VCaP (cell line): ENCODE measurements at regions not wholly inside any gene's neighbourhood (a gene's known extent, or its start where the extent isn't known, plus 50 kb on each side); places are given as distances from the start of the nearest gene placed in this dataset.

Experiments used
- H3K27ac ChIP-seq: fragments of 450-650 bp; 2 replicates; pipeline ENCODE4 v1.5.1; 2017
- TF ChIP-seq, protein P1 (sequence below): fragments of 450-650 bp; conservative IDR thresholded peaks from 2 replicates; pipeline ENCODE4 v1.5.1; 2017; ENCODE audit warnings: mild to moderate bottlenecking, moderate library complexity

DNA sequence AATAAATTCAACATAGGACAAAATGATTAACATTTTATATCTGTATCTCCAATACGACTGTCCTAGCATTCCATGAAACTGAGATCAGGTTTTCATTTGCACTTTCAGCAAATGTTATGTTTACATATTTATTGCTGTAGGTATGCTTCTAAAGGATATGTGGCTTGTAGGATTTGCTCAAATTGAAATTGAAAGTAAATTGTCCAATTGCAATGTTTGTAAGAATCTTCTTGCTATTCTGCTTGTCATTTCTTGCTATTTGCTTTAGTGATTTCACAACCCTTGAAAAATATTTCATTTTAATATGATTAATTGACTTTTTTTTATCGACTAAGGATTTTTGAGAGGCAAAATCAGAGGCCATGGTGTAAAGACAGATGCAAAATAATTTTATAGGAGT is 904.2 kb upstream of the RAG2 start:
- TF ChIP-seq, protein P1, sequence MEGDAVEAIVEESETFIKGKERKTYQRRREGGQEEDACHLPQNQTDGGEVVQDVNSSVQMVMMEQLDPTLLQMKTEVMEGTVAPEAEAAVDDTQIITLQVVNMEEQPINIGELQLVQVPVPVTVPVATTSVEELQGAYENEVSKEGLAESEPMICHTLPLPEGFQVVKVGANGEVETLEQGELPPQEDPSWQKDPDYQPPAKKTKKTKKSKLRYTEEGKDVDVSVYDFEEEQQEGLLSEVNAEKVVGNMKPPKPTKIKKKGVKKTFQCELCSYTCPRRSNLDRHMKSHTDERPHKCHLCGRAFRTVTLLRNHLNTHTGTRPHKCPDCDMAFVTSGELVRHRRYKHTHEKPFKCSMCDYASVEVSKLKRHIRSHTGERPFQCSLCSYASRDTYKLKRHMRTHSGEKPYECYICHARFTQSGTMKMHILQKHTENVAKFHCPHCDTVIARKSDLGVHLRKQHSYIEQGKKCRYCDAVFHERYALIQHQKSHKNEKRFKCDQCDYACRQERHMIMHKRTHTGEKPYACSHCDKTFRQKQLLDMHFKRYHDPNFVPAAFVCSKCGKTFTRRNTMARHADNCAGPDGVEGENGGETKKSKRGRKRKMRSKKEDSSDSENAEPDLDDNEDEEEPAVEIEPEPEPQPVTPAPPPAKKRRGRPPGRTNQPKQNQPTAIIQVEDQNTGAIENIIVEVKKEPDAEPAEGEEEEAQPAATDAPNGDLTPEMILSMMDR, result no peak
- no peak overlapping the region for H3K27ac ChIP-seq

DNA sequence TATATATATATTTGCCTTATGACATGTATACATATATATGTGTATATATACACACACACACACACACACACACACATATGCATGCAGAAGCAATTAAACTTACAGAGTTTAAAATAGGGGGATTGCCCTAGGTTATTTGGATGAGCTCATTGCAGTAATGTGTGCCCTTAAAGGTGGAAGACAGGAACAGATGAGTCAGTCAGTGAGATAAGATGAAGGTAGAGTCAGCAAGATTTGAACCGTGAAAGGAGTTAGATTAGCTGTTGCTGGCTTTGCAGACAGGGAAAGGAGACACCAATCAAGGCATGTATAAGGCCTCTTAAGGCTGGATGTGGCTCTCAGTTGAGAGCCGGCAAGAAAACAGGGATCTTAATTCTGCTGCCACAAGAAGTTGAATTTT is 902.4 kb upstream of the RAG2 start:
- TF ChIP-seq, protein P1, result no peak
- no peak overlapping the region for H3K27ac ChIP-seq

DNA sequence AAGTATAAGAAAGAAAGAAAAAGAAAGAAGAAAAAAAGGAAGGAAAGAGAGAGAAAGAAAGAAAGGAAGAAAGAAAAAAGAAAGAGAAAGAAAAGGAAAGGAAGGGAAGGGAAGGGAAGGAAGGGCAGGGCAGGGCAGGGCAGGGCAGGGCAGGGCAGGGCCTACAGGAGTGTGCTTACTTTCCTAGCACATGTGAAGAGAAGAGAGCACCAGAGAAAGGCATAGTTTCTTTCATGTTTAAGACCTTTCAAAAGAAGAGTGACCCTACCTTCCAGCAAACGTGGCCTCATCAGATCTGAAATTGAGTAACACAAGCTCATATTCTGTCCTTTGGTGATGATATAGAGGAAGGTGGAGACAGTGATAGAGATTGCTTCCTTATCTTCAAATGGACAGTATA is 899.3 kb upstream of the RAG2 start:
- no peak overlapping the region for H3K27ac ChIP-seq
- TF ChIP-seq, protein P1, result no peak

DNA sequence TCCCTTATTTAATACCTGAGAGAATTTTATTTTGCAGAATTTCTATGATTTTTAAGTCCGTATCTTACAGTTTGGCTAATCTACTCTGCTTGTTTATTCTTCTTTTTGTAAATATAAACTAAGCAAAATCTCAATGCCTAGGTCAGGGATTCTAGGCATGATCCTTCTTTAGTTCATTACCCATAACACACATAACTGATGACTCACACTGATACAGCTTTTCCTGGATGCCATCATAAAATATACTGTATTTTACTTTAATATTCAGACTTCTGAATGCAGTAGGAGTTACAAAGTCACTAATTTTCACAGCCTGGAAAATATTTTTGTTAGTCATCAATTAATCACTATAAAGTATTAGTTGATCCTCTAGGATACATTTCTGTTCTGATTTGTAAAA is 898.2 kb upstream of the RAG2 start:
- TF ChIP-seq, protein P1, result no peak

DNA sequence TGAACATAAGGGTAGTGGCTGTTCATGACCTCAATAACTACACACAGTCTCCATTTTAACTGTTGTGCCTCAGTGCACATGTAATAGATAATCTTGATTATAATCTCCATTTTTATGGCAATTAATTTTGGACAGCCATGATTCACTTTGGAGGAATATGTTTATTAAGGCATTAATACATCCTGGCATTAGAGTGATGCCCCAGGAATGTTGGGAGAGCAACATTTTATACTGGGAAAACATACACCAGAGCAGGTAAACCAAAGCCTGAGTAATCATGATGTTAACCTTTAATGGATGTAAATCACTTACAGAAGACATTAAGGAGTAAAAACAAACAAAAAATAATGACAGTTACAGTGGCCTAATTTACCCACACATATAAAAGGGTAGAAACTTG is 886.3 kb upstream of the RAG2 start:
- H3K27ac ChIP-seq, result no peak overlapping the region
- TF ChIP-seq, protein P1, result no peak

More for the DNA sequence above, 898.2 kb upstream of the RAG2 start:
- no peak overlapping the region for H3K27ac ChIP-seq

DNA sequence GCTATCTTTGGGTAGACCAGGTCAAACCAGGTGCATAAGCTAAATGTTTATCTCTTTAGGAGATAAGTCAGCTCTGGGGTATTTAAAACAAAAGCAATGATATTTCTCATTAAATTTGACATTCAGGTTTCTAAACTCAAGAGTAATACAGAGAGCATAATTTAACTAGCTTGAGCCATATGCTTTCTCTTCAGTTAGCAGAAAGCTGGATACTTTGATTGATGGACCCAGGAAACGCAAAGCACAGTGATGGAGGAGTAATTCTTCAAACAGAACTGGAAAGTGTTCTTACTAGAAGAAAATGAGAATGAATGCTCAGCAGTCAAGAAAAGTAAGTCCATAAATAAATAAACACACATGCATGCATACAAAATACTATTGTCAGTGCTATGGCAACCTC is 885.7 kb upstream of the RAG2 start:
- TF ChIP-seq, protein P1, result no peak
- H3K27ac ChIP-seq, result no peak overlapping the region

DNA sequence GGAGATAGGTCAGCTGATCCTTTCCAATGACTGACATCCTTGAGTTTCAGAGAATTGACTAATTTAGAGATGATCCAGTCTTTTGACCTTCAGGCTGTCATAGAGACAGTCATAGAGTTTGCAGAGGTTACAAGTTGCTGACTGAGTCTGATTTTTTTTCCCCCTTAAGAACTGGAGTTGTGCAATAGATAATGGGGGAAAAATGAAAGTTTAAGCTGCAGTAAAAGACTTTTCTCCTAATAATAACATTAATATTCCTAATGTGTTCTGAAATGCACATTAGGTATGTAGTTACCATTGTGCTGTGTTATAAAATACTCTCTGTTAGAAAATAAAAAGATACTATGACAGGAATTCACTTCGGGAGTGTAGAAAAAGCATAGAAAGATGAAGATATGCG is 876.9 kb upstream of the RAG2 start:
- H3K27ac ChIP-seq, result no peak overlapping the region
- TF ChIP-seq, protein P1, result no peak

DNA sequence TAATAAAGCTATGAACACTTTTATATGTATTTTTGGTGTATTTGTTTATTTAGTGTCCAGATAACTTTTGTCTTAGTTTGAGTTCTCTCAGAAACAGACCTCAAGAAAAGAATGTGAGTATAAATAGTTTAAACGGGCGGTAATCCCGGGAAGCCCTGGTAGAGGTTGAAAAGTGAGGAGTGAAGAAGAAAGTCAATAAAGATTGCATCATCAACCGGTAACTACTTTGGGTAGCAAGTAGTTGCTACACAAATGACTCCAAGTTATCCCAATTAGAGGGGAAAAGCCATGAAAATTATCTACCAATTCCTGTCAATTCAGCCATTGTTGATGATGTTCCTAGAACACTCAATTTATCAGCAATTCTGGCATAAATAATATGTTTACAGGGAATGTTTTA is 870.3 kb upstream of the RAG2 start:
- H3K27ac ChIP-seq, result no peak overlapping the region
- TF ChIP-seq, protein P1, result no peak
